H1 (cell line): ENCODE measurements at regions not wholly inside any gene's neighbourhood (a gene's known extent, or its start where the extent isn't known, plus 50 kb on each side); places are given as distances from the start of the nearest gene placed in this dataset.

Source experiments
- CTCF ChIA-PET: fragments of 300-600 bp; sonication (Branson Sonifier 250); formaldehyde crosslinking; loops from one replicate; lab custom pipeline; 2021; ENCODE audit not compliant: partially characterized antibody; lab: Charles Lee
- POLR2A ChIA-PET: fragments of 300-600 bp; sonication (Branson Sonifier 250); formaldehyde crosslinking; loops from one replicate; lab custom pipeline; 2021; ENCODE audit warnings: inconsistent platforms; ENCODE audit not compliant: partially characterized antibody; lab: Charles Lee
- DNase-seq, 2 experiments: peaks; one replicate each; pipeline versions ENCODE4 v3.0.0 to v3.0.0-alpha.2; 2010 to 2022; ENCODE audit warnings: low spot score in 2 of 2, low read depth in 1 of 2, mixed read lengths in 1 of 2
- FAIRE-seq: peaks from 2 replicates; lab custom pipeline; 2011; peaks lifted over from hg19 to GRCh38; lab: Jason Lieb, UNC
- H2AFZ ChIP-seq: 2 replicates; pipeline ENCODE4 v1.8.1; 2012; ENCODE audit warnings: low read length, inconsistent platforms
- H2AK5ac ChIP-seq: 2 replicates; pipeline ENCODE4 v1.6.1; 2013; ENCODE audit warnings: low read depth, low read length
- H2BK120ac ChIP-seq: replicated peaks from 2 replicates; pipeline ENCODE3; 2013; ENCODE audit warnings: low read depth, low read length, inconsistent platforms
- H2BK12ac ChIP-seq: 2 replicates; pipeline ENCODE4 v1.6.1; 2013; ENCODE audit warnings: low read depth, low read length
- H2BK15ac ChIP-seq: 2 replicates; pipeline ENCODE4 v1.6.1; 2013; ENCODE audit warnings: low read length
- H2BK20ac ChIP-seq: 2 replicates; pipeline ENCODE4 v1.6.1; 2013; ENCODE audit warnings: low read length
- H2BK5ac ChIP-seq: 2 replicates; pipeline ENCODE4 v1.6.1; 2013; ENCODE audit warnings: low read depth, low read length
- H3K14ac ChIP-seq: 2 replicates; pipeline ENCODE4 v1.6.1; 2013; ENCODE audit warnings: inconsistent platforms; ENCODE audit not compliant: insufficient read length
- H3K18ac ChIP-seq: 2 replicates; pipeline ENCODE4 v1.6.1; 2013; ENCODE audit warnings: low read length; ENCODE audit errors: extremely low read depth
- H3K23ac ChIP-seq: 2 replicates; pipeline ENCODE4 v1.6.1; 2013; ENCODE audit warnings: inconsistent platforms; ENCODE audit not compliant: insufficient read length
- H3K23me2 ChIP-seq: 2 replicates; pipeline ENCODE4 v1.6.1; 2013; ENCODE audit warnings: low read depth, low read length
- H3K27ac ChIP-seq: 2 replicates; pipeline ENCODE4 v1.6.1; 2011; ENCODE audit warnings: low read depth, low read length, inconsistent platforms
- H3K27me3 ChIP-seq, 4 experiments: replicated peaks in 1 of 4; 1 replicate in 1 of 4; 2 replicates in 3 of 4; pipeline versions ENCODE4 v1.6.1 to v1.8.1; 2011 to 2013; ENCODE audit warnings: low read length in 3 of 4, mild to moderate bottlenecking in 3 of 4, inconsistent platforms in 2 of 4, mixed read lengths in 2 of 4, moderate library complexity in 1 of 4; ENCODE audit not compliant: control insufficient read depth in 3 of 4, insufficient read depth in 3 of 4; ENCODE audit errors: extremely low read depth in 1 of 4
- H3K36me3 ChIP-seq, 4 experiments: 2 replicates each; pipeline versions ENCODE4 v1.6.1 to v1.8.1; 2011 to 2013; ENCODE audit warnings: mild to moderate bottlenecking in 4 of 4, low read length in 3 of 4, moderate library complexity in 2 of 4, control low read depth in 1 of 4, inconsistent platforms in 1 of 4; ENCODE audit not compliant: insufficient read depth in 4 of 4, control insufficient read depth in 2 of 4
- H3K4ac ChIP-seq: replicated peaks from 2 replicates; pipeline ENCODE3; 2013; ENCODE audit warnings: low read length, low read depth, mixed read lengths, inconsistent platforms; ENCODE audit not compliant: insufficient read length
- H3K4me1 ChIP-seq, 4 experiments: replicated peaks in 1 of 4; 1 replicate in 1 of 4; 2 replicates in 3 of 4; pipeline versions ENCODE4 v1.6.1 to v1.8.1; 2011 to 2013; ENCODE audit warnings: low read length in 3 of 4, inconsistent platforms in 2 of 4, mixed read lengths in 1 of 4; ENCODE audit not compliant: insufficient read depth in 4 of 4, control insufficient read depth in 3 of 4
- H3K4me2 ChIP-seq, 2 experiments: 2 replicates each; pipeline versions ENCODE4 v1.6.1 to v1.8.1; 2011 to 2013; ENCODE audit warnings: low read depth in 2 of 2, low read length in 2 of 2, control low read depth in 1 of 2, inconsistent platforms in 1 of 2, mild to moderate bottlenecking in 1 of 2; ENCODE audit not compliant: insufficient read depth in 1 of 2
- H3K4me3 ChIP-seq, 4 experiments: fragments of 200-600, 300-600 bp in 1 of 4; sonication (generic), shearing (Covaris generic), sonication (Bioruptor Twin) in 1 of 4; 2 replicates each; pipeline versions ENCODE4 v1.5.1 to v1.8.1; 2011 to 2016; ENCODE audit warnings: low read length in 4 of 4, low read depth in 3 of 4, control low read depth in 2 of 4, inconsistent platforms in 2 of 4, mild to moderate bottlenecking in 2 of 4, mixed read lengths in 1 of 4, moderate library complexity in 1 of 4; ENCODE audit not compliant: insufficient read depth in 2 of 4; ENCODE audit errors: extremely low read depth in 1 of 4
- H3K56ac ChIP-seq: replicated peaks from 2 replicates; pipeline ENCODE3; 2013; ENCODE audit warnings: low read depth, mild to moderate bottlenecking, mixed read lengths, low read length, inconsistent platforms; ENCODE audit not compliant: insufficient read length
- H3K79me1 ChIP-seq: 2 replicates; pipeline ENCODE4 v1.6.1; 2013; ENCODE audit warnings: low read depth, low read length, control low read depth
- H3K79me2 ChIP-seq, 2 experiments: 2 replicates each; pipeline versions ENCODE4 v1.6.1 to v1.8.1; 2012 to 2013; ENCODE audit warnings: low read length in 2 of 2, mild to moderate bottlenecking in 2 of 2, inconsistent platforms in 1 of 2; ENCODE audit not compliant: insufficient read depth in 2 of 2, control insufficient read depth in 1 of 2
- H3K9ac ChIP-seq, 4 experiments: replicated peaks in 1 of 4; 1 replicate in 1 of 4; 2 replicates in 3 of 4; pipeline versions ENCODE4 v1.6.1 to v1.8.1; 2011 to 2013; ENCODE audit warnings: low read depth in 3 of 4, low read length in 3 of 4, control low read depth in 2 of 4, mild to moderate bottlenecking in 2 of 4, moderate library complexity in 2 of 4, inconsistent platforms in 1 of 4; ENCODE audit errors: extremely low read depth in 1 of 4
- H3K9me3 ChIP-seq, 2 experiments: 2 replicates each; pipeline versions ENCODE4 v1.6.1 to v1.8.1; 2012 to 2013; ENCODE audit warnings: mild to moderate bottlenecking in 2 of 2, moderate library complexity in 2 of 2, control low read depth in 1 of 2, inconsistent platforms in 1 of 2, low read depth in 1 of 2, low read length in 1 of 2, mixed read lengths in 1 of 2; ENCODE audit not compliant: insufficient read depth in 2 of 2
- H4K20me1 ChIP-seq, 2 experiments: replicated peaks in 1 of 2; 2 replicates each; pipeline versions ENCODE3 to v1.8.1; 2011 to 2013; ENCODE audit warnings: inconsistent platforms in 2 of 2, low read length in 2 of 2, mild to moderate bottlenecking in 1 of 2; ENCODE audit not compliant: insufficient read depth in 2 of 2, control insufficient read depth in 1 of 2
- H4K5ac ChIP-seq: 2 replicates; pipeline ENCODE4 v1.6.1; 2013; ENCODE audit warnings: low read length, low read depth, mixed read lengths, inconsistent platforms; ENCODE audit not compliant: insufficient read length
- H4K8ac ChIP-seq: 2 replicates; pipeline ENCODE4 v1.8.0; 2013; ENCODE audit warnings: mild to moderate bottlenecking, moderate library complexity, low read length, inconsistent platforms; ENCODE audit not compliant: insufficient read depth; ENCODE audit errors: extremely low read depth
- H4K91ac ChIP-seq: replicated peaks from 2 replicates; pipeline ENCODE3; 2013; ENCODE audit warnings: low read length, mixed read lengths, inconsistent platforms; ENCODE audit not compliant: insufficient read length
- BACH1 ChIP-seq: IDR thresholded peaks from 2 replicates; pipeline ENCODE4 v1.6.1; 2012; ENCODE audit warnings: low read length, improper control_type of control experiment
- CBX8 ChIP-seq: fragments of 300-800, 300-1000 bp; sonication (generic); IDR thresholded peaks from 2 replicates; pipeline ENCODE4 v1.7.1; 2016; ENCODE audit warnings: low read depth, low read length, borderline replicate concordance
- CHD2 ChIP-seq: IDR thresholded peaks from 2 replicates; pipeline ENCODE4 v1.6.1; 2012; ENCODE audit warnings: low read length, improper control_type of control experiment
- JUN ChIP-seq: IDR thresholded peaks from 2 replicates; pipeline ENCODE4 v1.6.1; 2011; ENCODE audit warnings: low read depth, mild to moderate bottlenecking, improper control_type of control experiment, low read length
- KDM4A ChIP-seq: IDR thresholded peaks from one replicate; pipeline ENCODE4 v1.7.1; 2012; ENCODE audit warnings: low read depth, mild to moderate bottlenecking, moderate library complexity, low read length, inconsistent platforms; ENCODE audit not compliant: severe bottlenecking
- NANOG ChIP-seq: IDR thresholded peaks from 2 replicates; pipeline ENCODE4 v1.6.1; 2011; ENCODE audit warnings: low read length, low read depth, mild to moderate bottlenecking, inconsistent platforms; ENCODE audit not compliant: insufficient read depth, poor library complexity, severe bottlenecking
- NRF1 ChIP-seq: IDR thresholded peaks from 2 replicates; pipeline ENCODE4 v1.6.1; 2011; ENCODE audit warnings: mild to moderate bottlenecking, low read depth, low read length, improper control_type of control experiment
- POLR2A ChIP-seq, 2 experiments: IDR thresholded peaks; 1 replicate in 1 of 2; 2 replicates in 1 of 2; pipeline ENCODE4 v1.6.1; 2011; ENCODE audit warnings: low read depth in 2 of 2, low read length in 2 of 2, mild to moderate bottlenecking in 2 of 2; ENCODE audit errors: control extremely low read depth in 1 of 2
- RFX5 ChIP-seq: IDR thresholded peaks from 2 replicates; pipeline ENCODE4 v1.6.1; 2011; ENCODE audit warnings: low read depth, low read length, improper control_type of control experiment, borderline replicate concordance
- RXRA ChIP-seq: IDR thresholded peaks from 2 replicates; pipeline ENCODE4 v1.6.1; 2011; ENCODE audit warnings: low read depth, mild to moderate bottlenecking, low read length, moderate library complexity; ENCODE audit not compliant: insufficient read depth
- SAP30 ChIP-seq: fragments of 300-600 bp; sonication (generic); IDR thresholded peaks from 2 replicates; pipeline ENCODE4 v1.7.1; 2012; ENCODE audit warnings: low read length, moderate library complexity, mild to moderate bottlenecking, inconsistent platforms; ENCODE audit not compliant: insufficient read depth, insufficient replicate concordance
- SIRT6 ChIP-seq: IDR thresholded peaks from one replicate; pipeline ENCODE4 v1.7.1; 2012; ENCODE audit warnings: low read length, inconsistent platforms
- SUZ12 ChIP-seq: fragments of 200-600 bp; sonication (generic); IDR thresholded peaks from 2 replicates; pipeline ENCODE4 v1.6.1; 2012; ENCODE audit warnings: mild to moderate bottlenecking, inconsistent platforms, low read length, moderate library complexity, mixed read lengths
- TAF7 ChIP-seq: optimal IDR thresholded peaks from 2 replicates; pipeline ENCODE3; 2011; ENCODE audit warnings: low read depth, mild to moderate bottlenecking, inconsistent platforms, low read length, moderate library complexity, borderline replicate concordance
- whole genome bisulfite sequencing, 2 experiments: shearing (Covaris generic) in 1 of 2; methylation state at CpG; one replicate each; pipeline versions ENCODE4 v1.1.6 to v1.1.7; 2013 to 2015; ENCODE audit warnings: low lambda C conversion rate in 2 of 2, mixed read lengths in 2 of 2, inconsistent platforms in 1 of 2, low coverage in 1 of 2, missing lambda C conversion rate in 1 of 2; ENCODE audit not compliant: insufficient replicate concordance in 2 of 2, insufficient coverage in 1 of 2, insufficient read length in 1 of 2; ENCODE audit errors: extremely low coverage in 1 of 2, missing lambda C conversion rate in 1 of 2; 5-methylcytosine and 5-hydroxymethylcytosine counted together
- TF ChIP-seq, protein P1 (sequence below): IDR thresholded peaks from 2 replicates; pipeline ENCODE4 v1.6.1; 2012; ENCODE audit warnings: inconsistent platforms

GRCh38 chr16:54443839-54444238, 157.3 kb upstream of the IRX3 start:
- Histone ChIP-seq H3K4ac (no peak overlapping the region), H4K20me1 (no peaks in the 10 kb centered on the region), H4K91ac (no peak overlapping the region), H3K4me1 (0 out of 7 replicates have a peak, but pooled peaks cover 0 to 3% (median 1%) of the 10 kb centered on the region in 4 experiments), H3K56ac (no peak overlapping the region), H3K18ac (no peak overlapping the region), H2BK120ac (no peak overlapping the region), H3K79me2 (no peaks in the 10 kb centered on the region), H3K27ac (no peak overlapping the region), H2AFZ (no peak overlapping the region), H3K36me3 (no peaks in the 10 kb centered on the region), H2BK12ac (no peak overlapping the region), H3K4me3 (no peak overlapping the region), H2AK5ac (no peak overlapping the region), H3K4me2 (no peak overlapping the region), H3K27me3 (no peaks in the 10 kb centered on the region; a peak in 1 of 7 replicates), H3K9me3 (peaks cover 7 to 8% of the 10 kb centered on the region in 2 experiments; a peak in 2 of 4 replicates), H3K79me1 (no peaks in the 10 kb centered on the region), H3K23ac (no peak overlapping the region), H2BK20ac (no peak overlapping the region), H3K14ac (no peak overlapping the region), H3K9ac (no peak overlapping the region), H2BK5ac (no peak overlapping the region), H3K23me2 (no peaks in the 10 kb centered on the region), H4K5ac (no peak overlapping the region), H4K8ac (no peak overlapping the region), H2BK15ac (no peak overlapping the region)
- ChIA-PET CTCF (interaction anchor here (1.8 kb wide), 1 partner anchor 162 kb away, joined by 5 read pairs; no protein-coding TSS in a partner anchor), POLR2A (no interaction called here)
- FAIRE-seq = no peak
- 100% methylated on average over 1 of the region's 1 CpG; no CpG with 5 or more reads in 1 of the 2 experiments for WGBS, 2 experiments
- no peak for DNase-seq
- TF ChIP-seq, protein P1, sequence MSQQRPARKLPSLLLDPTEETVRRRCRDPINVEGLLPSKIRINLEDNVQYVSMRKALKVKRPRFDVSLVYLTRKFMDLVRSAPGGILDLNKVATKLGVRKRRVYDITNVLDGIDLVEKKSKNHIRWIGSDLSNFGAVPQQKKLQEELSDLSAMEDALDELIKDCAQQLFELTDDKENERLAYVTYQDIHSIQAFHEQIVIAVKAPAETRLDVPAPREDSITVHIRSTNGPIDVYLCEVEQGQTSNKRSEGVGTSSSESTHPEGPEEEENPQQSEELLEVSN = no peak
- no peak for TF ChIP-seq CHD2
- no peak for TF ChIP-seq SIRT6
- TF ChIP-seq POLR2A (IDR thresholded peaks at IDR 0.05; ENCODE audit: control extremely low read depth in 1 of 2, low read depth in 2 of 2, low read length in 2 of 2) = no peak
- TF ChIP-seq TAF7 = no peak
- TF ChIP-seq SUZ12 = no peak
- TF ChIP-seq RXRA = no peak
- TF ChIP-seq JUN = no peak
- TF ChIP-seq CBX8 = no peak
- TF ChIP-seq SAP30 = no peak
- TF ChIP-seq NANOG = no peak
- TF ChIP-seq NRF1 = no peak
- TF ChIP-seq BACH1 = no peak
- TF ChIP-seq KDM4A = no peak
- TF ChIP-seq RFX5 = no peak
